Umbilical cord (tissue), 1 donor: ENCODE measurements at regions not wholly inside any gene's neighbourhood (a gene's known extent, or its start where the extent isn't known, plus 50 kb on each side); places are given as distances from the start of the nearest gene placed in this dataset.
"Not testable (repeated sequence)": the region's sequence is repeated elsewhere in the genome, so short reads cannot be mapped to it uniquely, and the experiment has no call there.

Source experiments
- DNase-seq: peaks from one replicate; pipeline ENCODE4 v3.0.0-alpha.2; 2015; ENCODE audit warnings: low spot score

DNA sequence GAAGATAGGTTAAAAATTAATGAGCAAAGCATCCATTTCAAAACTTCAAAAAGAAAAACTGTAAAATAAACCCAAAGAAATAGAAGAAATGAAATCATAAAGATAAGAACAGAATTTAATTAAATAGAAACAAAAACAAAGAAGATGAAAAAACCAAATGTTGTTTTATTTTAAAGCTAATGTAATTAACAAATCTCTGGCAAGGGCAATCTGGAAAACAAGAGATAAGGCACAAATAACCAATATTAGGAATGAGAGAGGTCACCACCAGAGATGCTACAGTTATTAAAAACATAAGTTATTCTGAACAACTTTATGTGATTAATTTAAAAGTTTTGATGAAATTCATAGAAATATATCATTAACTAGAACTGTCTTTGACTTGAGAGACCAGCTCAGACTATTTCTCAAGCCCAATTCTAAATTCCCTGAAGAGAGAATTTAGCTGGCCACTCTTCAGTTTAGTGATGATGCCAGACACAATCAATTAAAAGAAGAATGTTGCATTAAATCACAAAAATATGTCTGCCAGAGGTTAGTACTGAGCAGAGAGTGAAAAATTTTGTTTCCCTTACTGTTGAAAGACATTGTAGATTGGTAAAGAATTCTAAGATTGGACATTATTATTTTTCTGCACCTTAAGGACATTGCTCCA, 227.4 kb upstream of the VLDLR start:
- not testable (repeated sequence) for DNase-seq

DNA sequence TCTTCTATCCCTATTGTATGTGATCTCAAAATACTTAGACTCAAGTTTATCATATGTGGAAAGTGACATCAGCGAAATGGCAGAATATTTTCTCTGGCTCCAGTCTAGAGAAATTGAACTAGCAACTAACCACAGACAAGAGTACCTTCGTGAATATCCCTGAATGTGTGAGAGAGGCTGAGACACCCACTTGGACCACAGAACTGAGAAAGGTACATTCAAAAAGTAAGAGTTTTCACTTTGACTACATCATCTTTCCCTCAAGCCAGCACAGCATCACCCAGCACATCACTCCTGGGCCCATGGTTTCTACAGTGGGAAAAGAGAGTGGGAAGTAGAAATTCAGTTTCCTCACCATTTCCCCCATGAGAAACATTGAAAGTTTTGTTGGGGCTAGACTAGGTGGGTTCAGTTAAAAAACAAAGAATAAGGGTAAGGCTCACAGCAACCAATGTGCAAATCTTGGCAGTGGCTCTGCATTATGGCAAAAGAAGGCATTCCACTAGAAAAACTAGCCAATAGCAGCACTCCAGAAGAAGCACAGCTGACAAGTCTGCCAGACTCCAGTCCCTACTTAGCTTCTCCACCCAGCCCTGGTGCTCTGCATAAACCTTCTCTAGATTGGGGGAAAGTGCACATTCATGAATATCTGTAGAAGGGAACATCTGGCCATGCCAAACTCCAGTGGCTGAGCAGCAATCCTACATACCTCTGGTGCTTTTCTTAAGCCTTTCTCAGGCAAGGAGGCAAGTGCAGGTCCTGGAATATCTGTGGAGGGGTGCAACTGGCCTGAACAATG, 225.6 kb upstream of the VLDLR start:
- DNase-seq = no peak

DNA sequence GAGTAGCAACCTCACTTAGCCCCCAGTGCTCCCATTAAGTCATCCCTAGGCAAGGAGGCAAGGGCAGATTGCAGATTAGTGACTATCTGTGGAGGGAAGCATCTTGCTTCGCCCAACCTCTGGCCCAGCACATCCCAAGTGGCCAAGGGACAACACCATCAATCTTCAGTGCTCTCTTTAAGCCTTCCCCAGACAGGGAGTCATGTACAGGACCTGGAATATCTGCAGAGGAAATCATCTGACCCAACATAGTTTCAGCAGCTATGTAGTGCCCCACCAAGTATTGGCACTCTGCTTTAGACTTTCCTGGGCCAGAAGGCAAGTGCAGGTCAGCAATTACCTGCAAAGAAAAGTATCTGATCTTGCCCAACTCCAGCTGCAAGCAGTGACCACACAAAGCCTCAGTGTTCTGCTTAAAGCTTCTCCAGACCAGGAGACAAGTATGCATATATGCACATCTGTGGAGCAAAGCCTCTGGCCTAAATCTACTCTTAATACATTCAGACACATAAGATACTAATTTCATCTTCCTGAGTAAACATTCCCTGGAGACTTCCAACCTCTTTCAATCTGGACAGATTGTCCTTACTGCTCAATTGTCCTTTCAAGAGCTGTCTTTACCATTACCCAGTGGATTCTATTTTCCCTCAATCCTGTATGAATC, 224.8 kb upstream of the VLDLR start:
- DNase-seq = no peak

DNA sequence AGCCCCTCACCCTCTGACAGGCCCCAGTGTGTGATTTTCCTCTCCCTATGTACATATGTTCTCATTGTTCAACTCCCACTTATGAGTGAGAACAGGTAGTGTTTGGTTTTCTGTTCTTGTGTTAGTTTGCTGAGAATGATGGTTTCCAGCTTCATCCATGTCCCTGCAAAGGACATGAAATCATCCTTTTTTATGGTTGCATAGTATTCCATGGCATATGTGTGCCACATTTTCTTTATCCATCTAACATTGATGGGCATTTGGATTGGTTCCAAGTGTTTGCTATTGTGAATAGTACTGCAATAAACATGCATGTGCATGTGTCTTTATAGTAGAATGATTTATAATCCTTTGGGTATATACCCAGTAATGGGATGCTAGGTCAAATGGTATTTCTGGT, 223.7 kb upstream of the VLDLR start:
- DNase-seq = not testable (repeated sequence)

DNA sequence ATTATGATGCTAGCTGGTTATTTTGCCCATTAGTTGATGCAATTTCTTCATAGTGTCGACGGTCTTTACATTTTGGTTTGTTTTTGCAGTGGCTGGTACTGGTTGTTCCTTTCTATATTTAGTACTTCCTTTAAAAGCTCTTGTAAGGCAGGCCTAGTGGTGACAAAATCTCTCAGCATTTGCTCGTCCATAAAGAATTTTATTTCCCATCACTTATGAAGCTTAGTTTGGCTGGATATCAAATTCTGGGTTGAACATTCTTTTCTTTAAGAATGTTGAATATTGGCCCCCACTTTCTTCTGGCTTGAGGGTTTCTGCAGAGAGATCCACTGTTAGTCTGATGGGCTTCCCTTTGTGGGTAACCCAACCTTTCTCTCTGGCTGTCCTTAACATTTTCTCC, 219.8 kb upstream of the VLDLR start:
- DNase-seq = not testable (repeated sequence)

DNA sequence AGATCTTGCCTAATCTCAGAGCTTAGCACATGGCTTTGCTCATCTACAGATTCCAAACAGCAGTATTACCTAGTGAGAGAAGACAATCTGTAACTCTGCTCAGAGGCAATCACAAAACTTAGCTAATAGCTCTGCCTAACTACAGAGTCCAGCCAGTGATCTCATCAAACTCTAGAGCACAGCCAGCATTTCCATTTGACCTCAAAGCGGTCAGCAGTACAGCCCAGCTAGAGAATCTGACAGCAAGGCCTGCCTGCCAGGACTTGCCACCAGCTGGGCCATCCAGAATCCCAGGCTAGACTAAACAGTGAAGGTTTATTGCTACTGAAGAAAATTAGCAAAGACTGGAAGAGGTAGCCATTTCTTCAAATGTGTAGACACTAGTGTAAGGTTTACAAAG, 217.9 kb upstream of the VLDLR start:
- no peak for DNase-seq

DNA sequence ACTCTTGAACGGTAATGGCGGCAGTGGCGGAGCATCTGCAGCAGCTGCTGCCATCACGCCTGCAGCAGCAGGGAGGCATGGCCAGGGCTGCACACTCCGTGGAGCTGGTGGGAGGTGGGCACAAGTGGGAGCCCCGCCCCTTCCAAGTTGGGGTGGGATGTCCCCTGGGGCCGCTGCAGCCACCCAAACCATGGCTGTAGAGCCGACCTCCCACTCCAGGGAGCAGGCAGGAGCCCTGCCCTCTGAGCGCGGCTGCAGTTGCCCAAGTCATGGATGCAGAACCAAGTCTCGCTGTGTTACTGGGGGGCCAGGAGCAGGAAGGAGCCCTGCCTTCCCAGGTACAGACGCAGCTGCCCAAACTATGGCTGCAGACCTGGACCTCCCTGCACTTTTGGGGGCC, 215.3 kb upstream of the VLDLR start:
- DNase-seq = no peak

DNA sequence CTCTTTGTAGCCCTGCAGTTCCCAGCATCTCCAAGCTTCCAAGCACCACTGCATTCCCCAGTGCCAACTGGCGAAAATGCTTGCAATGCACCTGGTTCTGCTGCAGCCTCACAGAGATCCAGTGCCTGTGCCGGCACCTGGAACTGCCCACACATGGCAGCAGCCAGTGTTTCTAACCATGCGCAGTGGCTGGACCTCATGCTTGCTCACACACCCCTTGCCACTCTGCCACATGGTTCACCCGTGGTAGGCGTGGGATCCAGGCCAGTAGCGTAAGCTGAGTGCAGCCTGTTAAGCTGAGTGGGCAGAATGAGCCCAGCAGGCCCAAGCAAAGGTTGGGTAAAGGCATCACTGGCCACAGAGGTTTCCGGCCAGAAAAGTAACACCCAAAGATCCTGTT, 214.1 kb upstream of the VLDLR start:
- DNase-seq = no peak

DNA sequence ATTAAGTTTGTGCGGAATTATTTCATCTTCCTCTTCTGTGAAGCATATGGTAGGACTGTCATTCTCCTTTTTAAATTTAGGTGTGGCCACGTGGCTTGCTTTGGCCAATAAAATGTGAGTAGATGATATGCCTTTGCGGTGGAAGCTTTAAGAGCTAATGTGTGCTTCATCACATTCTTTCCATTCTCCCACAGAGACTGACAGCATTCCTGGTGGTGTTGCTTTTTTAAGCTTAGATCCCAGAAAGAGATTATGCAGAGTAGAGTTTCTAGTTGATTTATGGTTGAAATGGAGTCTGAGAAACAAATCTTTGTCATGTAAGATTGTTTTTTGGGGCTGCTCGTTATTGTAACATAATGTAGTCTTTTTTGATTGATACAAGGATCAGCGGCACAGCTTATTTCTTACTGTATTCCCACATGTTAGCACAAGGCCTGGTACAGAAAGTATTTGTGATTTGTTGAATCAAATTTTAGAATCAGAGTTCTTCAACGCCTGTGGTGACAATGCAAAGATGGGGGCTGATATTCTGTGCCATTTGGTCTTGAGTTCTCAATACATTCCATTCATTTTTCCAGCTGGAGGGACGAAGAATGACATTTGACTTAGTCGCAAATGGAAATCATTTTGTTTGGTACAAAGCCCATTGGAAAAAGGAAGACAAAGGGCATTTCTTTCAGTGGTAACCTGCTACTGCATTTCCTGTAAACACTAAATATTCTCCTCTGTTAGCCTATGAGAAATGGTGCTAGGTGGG, 209.9 kb upstream of the VLDLR start:
- DNase-seq = peak; percentile 57

DNA sequence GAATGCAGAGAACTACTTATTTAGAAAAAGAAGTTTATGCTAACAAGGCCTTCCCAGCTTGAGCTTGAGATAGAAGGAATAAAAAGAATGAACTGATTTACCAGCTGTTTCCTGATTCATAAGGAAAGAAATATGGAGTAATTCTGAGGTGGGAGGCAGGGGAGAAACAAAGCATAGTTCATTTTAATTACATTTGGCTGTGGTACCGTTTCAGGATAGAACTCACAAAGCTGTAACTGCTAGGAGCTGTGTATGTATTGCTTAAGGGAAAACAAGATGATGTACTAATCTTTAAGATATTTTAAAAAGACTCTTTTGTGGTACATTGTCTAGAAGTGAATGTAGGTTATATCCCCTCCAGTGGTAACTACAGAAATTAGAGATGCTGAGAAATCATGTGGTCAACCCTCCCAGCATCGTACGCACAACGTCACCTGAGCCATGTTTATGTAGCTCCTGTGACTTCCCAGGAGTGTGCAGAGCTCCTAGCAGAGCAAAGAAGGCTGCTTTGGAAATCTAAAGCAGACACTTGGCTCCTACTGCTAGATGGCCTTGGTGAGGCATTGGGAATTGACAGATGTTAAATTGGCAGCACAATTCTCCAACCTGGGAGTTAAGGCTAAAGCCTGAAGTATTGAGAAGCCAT, 208.3 kb upstream of the VLDLR start:
- DNase-seq = no peak

DNA sequence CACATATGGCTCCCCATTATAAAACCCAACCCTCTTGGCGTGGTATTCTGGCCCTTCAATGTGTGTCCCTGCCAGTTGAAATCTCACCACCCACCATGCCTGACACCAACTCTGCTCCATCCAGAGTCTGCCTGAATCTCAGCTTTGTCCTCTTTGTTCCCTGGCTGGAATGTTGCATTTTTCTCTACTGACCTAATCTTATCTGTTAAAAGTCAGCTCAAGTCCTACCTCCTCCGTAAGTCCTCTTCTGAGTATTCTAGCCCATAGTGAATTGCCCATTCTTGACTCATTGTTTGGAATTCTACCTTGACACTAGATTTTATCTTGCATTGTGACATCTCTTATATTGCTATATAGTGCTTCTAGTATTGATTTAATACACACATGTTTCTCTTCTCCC, 207.1 kb upstream of the VLDLR start:
- no peak for DNase-seq

DNA sequence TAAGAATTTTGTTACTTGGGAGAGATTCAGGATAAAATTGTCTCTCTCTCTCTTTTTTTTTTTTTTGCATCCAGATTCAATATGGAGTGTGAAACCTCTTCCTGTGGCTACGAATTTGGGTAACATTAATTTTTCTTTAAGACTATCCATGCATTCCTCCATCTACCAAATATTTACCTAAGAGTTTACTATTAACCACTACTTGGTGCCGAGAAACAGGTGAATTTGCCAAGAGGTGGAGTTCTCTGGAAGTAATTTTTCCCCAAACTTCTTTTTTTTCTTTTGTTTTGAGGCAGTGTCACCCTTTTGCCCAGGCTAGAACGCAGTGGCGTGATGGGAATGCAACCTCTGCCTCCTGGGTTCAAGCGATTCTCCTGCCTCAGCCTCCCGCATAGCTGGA, 206.3 kb upstream of the VLDLR start:
- DNase-seq = no peak

DNA sequence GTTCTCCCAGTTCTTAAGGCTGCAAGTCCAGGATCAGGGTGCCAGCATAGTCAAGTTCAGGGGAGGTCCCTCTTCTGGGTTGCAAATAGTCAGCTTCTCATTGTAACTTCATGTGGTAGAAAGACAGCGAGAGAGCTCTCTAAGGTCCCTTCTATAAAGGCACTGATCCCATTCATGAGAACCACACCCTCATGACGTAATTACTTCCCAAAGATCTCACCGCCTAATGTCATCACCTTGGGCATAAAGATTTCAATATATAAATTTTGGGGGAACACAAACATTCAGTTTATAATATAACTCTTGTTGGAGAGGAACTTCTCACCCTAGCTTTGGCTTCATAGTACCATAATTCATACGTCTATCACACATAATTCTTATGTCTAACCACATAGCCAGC, 203.9 kb upstream of the VLDLR start:
- no peak for DNase-seq

DNA sequence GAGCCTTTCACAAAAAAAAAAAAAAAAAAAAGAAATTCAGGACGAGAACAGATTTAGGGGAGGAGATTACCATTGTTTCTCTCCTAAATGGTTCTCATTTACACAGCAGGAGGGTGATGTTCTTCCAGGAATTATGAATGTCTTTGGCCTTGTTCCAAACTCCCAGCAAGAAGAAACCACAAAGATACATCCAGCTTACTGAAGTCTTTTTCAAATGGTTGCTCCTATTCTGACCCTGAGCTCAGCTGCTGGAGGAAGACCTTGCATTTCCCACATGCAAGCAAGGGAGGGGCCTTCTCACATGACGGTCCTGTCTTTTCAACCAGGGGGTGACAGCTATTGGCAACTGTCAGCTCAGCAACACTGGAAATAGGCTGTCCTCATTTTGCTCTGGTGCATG, 203.0 kb upstream of the VLDLR start:
- DNase-seq = peak; percentile 75

DNA sequence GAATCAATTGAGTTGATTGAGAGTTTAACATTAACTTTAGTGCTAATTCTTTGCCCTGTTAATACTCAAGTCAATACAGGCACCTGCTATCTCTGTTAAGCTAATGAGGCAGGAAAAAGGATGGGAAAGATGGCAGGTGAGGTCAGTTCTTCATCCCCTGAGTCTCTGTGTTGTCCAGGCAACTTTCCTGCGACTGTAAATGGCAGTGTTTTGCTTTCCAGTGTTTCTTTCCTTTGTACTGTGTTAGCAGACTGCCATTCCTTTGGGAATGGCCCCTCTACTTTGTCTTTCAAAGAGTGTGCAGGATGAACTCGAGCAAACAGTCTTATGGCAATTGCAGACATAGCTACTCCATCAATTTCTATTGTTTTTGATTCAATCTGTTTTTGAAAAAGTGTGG, 202.2 kb upstream of the VLDLR start:
- DNase-seq = no peak

DNA sequence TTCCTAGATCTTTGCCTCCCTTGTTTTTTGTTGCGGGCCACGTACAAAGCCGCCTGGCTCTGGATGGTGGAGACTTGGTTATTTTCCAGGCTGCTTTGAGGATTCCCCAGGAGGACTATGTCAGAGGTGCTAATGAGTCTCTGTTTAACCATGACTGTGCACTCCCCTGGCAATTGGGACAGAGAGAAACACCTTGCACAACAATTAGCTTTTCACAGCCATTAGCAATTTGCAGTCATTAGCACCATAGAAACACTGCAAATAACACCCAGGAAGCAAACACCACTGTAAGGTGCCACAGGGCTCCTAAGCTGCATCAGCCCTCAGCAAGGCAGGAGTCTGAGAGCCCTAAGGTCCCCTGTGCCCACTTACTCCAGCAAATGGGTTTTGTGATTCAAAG, 201.0 kb upstream of the VLDLR start:
- no peak for DNase-seq

DNA sequence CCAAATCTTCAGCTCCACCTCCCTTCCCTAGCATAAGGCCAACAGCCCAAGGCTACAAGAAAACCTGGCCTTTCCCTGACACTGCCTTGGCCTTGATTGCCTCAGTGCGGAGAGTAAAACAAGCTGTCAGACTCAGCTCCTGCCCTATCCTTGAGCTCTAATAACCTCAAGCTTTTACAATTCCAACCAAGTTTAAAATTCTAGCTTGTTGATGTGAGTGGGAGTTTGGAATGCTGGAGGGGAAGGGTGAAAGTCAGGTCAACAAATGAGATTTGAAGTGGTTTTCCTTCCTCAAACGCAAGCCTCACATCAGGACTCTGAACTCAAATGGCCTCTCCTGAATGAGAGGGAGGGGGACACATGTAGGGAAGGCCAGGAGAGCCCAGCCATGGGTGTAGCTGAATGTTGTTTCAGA, 197.0 kb upstream of the VLDLR start:
- DNase-seq = peak; percentile 22

DNA sequence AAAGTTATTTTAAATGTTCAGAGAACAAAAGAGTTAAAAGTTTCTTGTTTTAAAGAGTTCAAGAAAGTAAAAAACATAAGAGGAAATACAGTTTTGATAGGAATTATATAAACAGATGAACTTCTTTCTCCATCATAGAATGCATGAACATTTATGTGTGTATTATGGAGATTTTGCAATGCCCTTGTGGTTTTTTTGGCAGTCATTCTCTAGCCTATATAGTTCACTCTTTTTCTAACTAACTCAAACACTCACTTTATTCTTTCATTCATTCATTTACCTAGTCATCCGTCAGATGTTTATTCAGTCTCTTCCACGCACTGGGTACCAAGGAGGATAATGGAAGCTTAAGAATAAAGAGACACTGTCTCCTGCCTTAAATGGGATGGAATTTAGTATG, 195.9 kb upstream of the VLDLR start:
- DNase-seq = no peak

DNA sequence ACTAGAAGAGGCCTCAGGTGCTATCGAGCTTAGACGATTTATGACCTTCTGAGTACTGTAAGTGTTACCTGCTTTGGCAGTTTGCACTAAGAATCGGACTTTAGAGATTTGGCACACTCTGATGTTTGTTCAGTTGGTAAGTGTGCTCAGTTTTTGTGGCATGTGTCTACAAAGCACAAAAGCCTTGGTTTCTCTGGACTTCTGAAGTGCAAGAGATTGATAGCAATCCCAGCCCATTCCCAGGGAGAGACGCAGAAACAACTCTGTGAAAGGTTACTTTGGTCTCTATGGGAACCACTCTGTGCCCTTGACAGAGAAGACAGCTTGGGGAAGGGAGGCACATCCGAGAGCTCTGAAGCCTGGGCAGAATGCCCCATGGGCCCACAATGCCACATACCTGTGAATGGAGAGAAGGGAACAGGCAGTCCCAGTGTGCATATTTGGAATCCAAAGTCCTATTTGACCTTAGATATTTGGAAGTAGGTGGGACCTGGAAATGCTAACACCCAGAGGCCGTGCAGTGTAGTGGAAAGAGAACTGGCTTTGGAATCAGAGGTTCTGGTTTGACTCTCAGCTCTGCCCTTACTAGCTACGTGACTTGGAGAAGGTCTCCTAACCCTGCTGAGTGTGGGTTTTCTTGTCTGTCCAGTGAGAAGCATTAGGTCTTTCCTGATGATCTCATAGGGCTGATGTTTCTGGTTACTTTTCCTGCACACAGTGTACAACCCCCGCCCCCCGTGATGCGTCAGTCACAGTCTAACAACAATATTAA, 194.3 kb upstream of the VLDLR start:
- peak; percentile 77 for DNase-seq

DNA sequence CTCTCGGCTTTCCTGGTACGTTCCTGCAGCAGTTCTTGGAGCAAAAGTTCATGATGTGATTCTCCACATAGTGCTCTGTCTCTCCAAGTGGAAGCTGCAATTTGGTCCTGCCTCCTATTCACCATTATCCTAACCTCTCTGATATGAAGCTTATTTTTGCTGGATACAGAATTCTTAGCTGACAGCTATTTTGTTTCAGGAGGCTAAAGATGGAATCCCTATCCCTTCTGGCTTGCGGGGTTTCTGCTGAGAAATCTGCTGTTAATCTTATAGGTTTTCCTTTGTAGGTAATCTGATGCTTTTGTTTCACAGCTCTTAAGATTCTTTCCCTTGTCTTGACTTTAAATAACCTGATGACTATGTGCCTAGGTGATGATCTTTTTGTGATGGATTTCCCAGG, 181.6 kb upstream of the VLDLR start:
- no peak for DNase-seq

DNA sequence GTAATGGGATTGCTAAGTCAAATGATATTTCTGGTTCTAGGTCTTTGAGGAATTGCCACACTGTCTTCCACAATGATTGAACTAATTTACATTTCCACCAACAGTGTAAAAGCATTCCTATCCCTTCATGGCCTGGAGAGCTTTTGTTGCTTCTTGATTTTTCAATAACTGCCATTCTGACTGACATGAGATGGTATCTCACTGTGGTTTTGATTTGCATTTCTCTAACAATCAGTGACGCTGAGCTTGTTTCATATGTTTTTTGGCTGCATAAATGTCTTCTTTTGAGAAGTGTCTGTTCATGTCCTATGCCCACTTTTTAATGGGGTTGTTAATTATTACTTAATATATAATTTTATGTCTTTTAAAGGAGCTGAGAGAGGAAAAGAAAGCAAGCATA, 177.7 kb upstream of the VLDLR start:
- DNase-seq = not testable (repeated sequence)
